Keratinocyte (primary cell): ENCODE measurements at regions not wholly inside any gene's neighbourhood (a gene's known extent, or its start where the extent isn't known, plus 50 kb on each side); places are given as distances from the start of the nearest gene placed in this dataset.

Experiments used
- DNase-seq: peaks from one replicate; pipeline ENCODE4 v3.0.0-alpha.2; 2011; ENCODE audit warnings: low read depth, missing footprints, low spot score
- FAIRE-seq: peaks from 2 replicates; lab custom pipeline; 2011; peaks lifted over from hg19 to GRCh38; lab: Jason Lieb, UNC
- H2AFZ ChIP-seq: 2 replicates; pipeline ENCODE4 v1.6.0; 2012; ENCODE audit warnings: low read length, control low read depth, inconsistent platforms; ENCODE audit not compliant: control insufficient read depth
- H3K27ac ChIP-seq: 2 replicates; pipeline ENCODE4 v1.5.1; 2011; ENCODE audit warnings: low read length; ENCODE audit not compliant: control insufficient read depth, insufficient read depth
- H3K27me3 ChIP-seq: 3 replicates; pipeline ENCODE4 v1.6.0; 2011; ENCODE audit warnings: low read length; ENCODE audit not compliant: control insufficient read depth, insufficient read depth; ENCODE audit errors: extremely low read depth
- H3K36me3 ChIP-seq, 2 experiments: 2 replicates in 1 of 2; 3 replicates in 1 of 2; pipeline ENCODE4 v1.5.1; 2011; ENCODE audit warnings: low read length in 2 of 2, mild to moderate bottlenecking in 1 of 2; ENCODE audit not compliant: control insufficient read depth in 2 of 2, insufficient read depth in 2 of 2; ENCODE audit errors: extremely low read depth in 1 of 2
- H3K4me1 ChIP-seq: 3 replicates; pipeline ENCODE4 v1.5.1; 2011; ENCODE audit warnings: low read length; ENCODE audit not compliant: control insufficient read depth, insufficient read depth; ENCODE audit errors: extremely low read depth
- H3K4me2 ChIP-seq: 3 replicates; pipeline ENCODE4 v1.6.0; 2011; ENCODE audit warnings: low read depth, low read length; ENCODE audit not compliant: control insufficient read depth, insufficient read depth; ENCODE audit errors: extremely low read depth
- H3K4me3 ChIP-seq, 3 experiments: fragments of 200-600 bp in 1 of 3; sonication (generic) in 1 of 3; 2 replicates in 2 of 3; 3 replicates in 1 of 3; pipeline ENCODE4 v1.5.1; 2011 to 2016; ENCODE audit warnings: low read length in 3 of 3, mild to moderate bottlenecking in 3 of 3, control low read depth in 2 of 3, inconsistent platforms in 1 of 3, low read depth in 1 of 3, mixed read lengths in 1 of 3, mixed run types in 1 of 3, moderate library complexity in 1 of 3; ENCODE audit not compliant: control insufficient read depth in 2 of 3, insufficient read depth in 2 of 3; ENCODE audit errors: extremely low read depth in 1 of 3
- H3K79me2 ChIP-seq: 2 replicates; pipeline ENCODE4 v1.6.0; 2012; ENCODE audit warnings: low read length; ENCODE audit not compliant: control insufficient read depth, insufficient read depth
- H3K9ac ChIP-seq: 3 replicates; pipeline ENCODE4 v1.6.0; 2011; ENCODE audit warnings: low read length; ENCODE audit not compliant: control insufficient read depth, insufficient read depth; ENCODE audit errors: extremely low read depth
- H3K9me1 ChIP-seq: 3 replicates; pipeline ENCODE4 v1.6.0; 2011; ENCODE audit warnings: low read length; ENCODE audit not compliant: control insufficient read depth, insufficient read depth; ENCODE audit errors: extremely low read depth
- H3K9me3 ChIP-seq: 2 replicates; pipeline ENCODE4 v1.5.1; 2012; ENCODE audit warnings: low read depth, low read length; ENCODE audit not compliant: control insufficient read depth
- H4K20me1 ChIP-seq: 3 replicates; pipeline ENCODE4 v1.6.0; 2011; ENCODE audit warnings: low read length; ENCODE audit not compliant: control insufficient read depth, insufficient read depth; ENCODE audit errors: extremely low read depth
- EZH2 ChIP-seq: IDR thresholded peaks from one replicate; pipeline ENCODE4 v1.6.1; 2012; ENCODE audit warnings: inconsistent platforms, mild to moderate bottlenecking, low read length, moderate library complexity
- dilution Hi-C: fragments of 300-500 bp; cut with MboI; formaldehyde crosslinking; loops from one replicate; pipeline ENCODE4 v1.7.0; 2020; ENCODE audit warnings: low sequenced_read_pairs; ENCODE audit not compliant: extremely low pct_ligation_motif_present
- TF ChIP-seq, protein P1 (sequence below), 3 experiments: IDR thresholded peaks in 1 of 3; conservative IDR thresholded peaks in 1 of 3; optimal IDR thresholded peaks in 1 of 3; 2 replicates in 2 of 3; 3 replicates in 1 of 3; pipeline versions ENCODE3 to v1.5.1; 2011; ENCODE audit warnings: low read length in 3 of 3, mild to moderate bottlenecking in 3 of 3, moderate library complexity in 2 of 3, control low read depth in 1 of 3, inconsistent platforms in 1 of 3; ENCODE audit not compliant: insufficient read depth in 2 of 3; ENCODE audit errors: extremely low read depth in 1 of 3

DNA sequence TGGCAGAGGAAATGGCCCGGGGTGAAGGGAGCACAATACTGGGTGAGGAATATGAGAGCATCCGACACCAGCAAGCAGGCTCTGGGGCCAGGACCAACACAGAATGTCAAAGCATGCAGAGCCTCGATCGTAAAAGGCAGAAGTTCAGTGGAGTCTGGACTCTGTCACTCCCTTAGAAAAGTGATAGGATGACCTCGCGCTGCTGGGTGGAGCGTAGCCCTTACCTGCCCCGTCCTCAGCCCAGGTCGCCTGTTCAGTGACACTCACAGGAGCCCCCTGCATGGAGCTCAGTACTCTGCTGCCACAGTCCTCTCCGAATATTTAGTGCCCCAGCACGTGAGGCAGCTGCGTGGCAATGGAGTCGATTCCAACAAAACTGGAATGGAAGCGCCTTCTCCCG is 236.7 kb upstream of the MYT1L start:
- Histone ChIP-seq H3K27me3 (no peaks in the 10 kb centered on the region), H4K20me1 (no peaks in the 10 kb centered on the region), H3K9me3 (peaks cover 15% of the 10 kb centered on the region), H3K4me3 (no peak overlapping the region), H2AFZ (no peak overlapping the region), H3K4me1 (no peaks in the 10 kb centered on the region), H3K79me2 (no peaks in the 10 kb centered on the region), H3K9me1 (no peaks in the 10 kb centered on the region), H3K27ac (no peak overlapping the region), H3K4me2 (no peak overlapping the region), H3K36me3 (no peaks in the 10 kb centered on the region), H3K9ac (no peak overlapping the region)
- FAIRE-seq (no peak), DNase-seq (no peak)
- dilution Hi-C loops = no loop called here
- TF ChIP-seq EZH2 = no peak
- TF ChIP-seq, protein P1, sequence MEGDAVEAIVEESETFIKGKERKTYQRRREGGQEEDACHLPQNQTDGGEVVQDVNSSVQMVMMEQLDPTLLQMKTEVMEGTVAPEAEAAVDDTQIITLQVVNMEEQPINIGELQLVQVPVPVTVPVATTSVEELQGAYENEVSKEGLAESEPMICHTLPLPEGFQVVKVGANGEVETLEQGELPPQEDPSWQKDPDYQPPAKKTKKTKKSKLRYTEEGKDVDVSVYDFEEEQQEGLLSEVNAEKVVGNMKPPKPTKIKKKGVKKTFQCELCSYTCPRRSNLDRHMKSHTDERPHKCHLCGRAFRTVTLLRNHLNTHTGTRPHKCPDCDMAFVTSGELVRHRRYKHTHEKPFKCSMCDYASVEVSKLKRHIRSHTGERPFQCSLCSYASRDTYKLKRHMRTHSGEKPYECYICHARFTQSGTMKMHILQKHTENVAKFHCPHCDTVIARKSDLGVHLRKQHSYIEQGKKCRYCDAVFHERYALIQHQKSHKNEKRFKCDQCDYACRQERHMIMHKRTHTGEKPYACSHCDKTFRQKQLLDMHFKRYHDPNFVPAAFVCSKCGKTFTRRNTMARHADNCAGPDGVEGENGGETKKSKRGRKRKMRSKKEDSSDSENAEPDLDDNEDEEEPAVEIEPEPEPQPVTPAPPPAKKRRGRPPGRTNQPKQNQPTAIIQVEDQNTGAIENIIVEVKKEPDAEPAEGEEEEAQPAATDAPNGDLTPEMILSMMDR (optimal IDR thresholded peaks at IDR 0.05 in 1 of 3, IDR thresholded peaks at IDR 0.05 in 1 of 3, conservative IDR thresholded peaks at IDR 0.05 in 1 of 3; ENCODE audit: extremely low read depth in 1 of 3, insufficient read depth in 2 of 3, low read length in 3 of 3) = no peak

DNA sequence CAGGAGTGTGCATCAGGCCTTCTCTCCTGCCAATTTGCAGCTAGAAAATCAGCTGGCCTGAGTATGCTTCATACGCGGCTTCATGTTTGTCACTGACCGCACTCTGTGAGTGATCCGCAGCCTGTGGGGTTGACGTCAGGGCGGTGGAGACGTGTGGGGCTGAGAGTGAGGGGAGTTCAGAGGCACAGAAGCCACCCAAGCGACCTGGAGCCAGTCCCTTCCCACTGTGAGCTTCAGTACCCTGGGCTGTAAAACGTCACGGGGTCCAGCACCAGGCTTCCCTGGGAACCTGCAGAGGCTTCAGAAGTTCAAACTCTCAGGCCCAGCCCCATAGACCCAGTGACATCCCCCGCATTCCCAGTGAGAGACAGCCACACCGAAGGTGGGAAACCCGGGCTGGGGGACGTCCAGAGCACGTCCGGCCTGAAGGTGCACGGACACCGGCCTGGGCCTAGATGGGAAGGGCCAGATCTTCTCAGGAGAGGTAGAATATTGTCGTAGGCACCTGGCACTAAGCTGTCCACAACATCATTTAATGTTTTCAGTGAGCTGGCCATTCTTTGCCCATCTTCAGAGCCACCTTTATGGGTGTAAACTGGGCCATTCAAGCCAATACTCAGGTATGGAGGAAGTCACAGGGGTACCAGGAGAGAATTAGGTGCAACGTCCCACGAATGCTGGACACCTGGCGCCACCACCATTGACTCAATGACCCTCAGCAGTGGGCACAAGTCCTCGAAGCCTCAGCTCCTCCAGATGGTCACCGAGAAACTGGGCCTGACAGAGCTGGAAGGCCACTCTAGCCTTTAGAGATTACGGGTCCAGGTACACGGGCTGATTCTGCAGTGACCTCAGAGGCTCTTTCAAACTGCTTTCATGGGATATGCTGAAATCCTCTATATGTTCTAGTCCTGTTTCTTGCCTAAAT is 235.6 kb upstream of the MYT1L start:
- no peaks in the 10 kb centered on the region for H3K27me3 ChIP-seq
- no peak overlapping the region for H3K4me2 ChIP-seq
- no peaks in the 10 kb centered on the region for H3K4me1 ChIP-seq
- no peaks in the 10 kb centered on the region for H3K79me2 ChIP-seq
- FAIRE-seq (no peak), DNase-seq (no peak)
- H3K36me3 ChIP-seq = no peaks in the 10 kb centered on the region
- no peak overlapping the region for H3K9ac ChIP-seq
- dilution Hi-C loops = no loop called here
- H3K4me3 ChIP-seq = no peak overlapping the region
- TF ChIP-seq, protein P1 (optimal IDR thresholded peaks at IDR 0.05 in 1 of 3, IDR thresholded peaks at IDR 0.05 in 1 of 3, conservative IDR thresholded peaks at IDR 0.05 in 1 of 3; ENCODE audit: extremely low read depth in 1 of 3, insufficient read depth in 2 of 3, low read length in 3 of 3) = no peak
- no peak for TF ChIP-seq EZH2
- H2AFZ ChIP-seq = no peak overlapping the region
- no peaks in the 10 kb centered on the region for H4K20me1 ChIP-seq
- H3K9me1 ChIP-seq = no peaks in the 10 kb centered on the region
- H3K27ac ChIP-seq = no peak overlapping the region
- peaks cover 12% of the 10 kb centered on the region for H3K9me3 ChIP-seq
